ENCODE measurements at regions not wholly inside any gene's neighbourhood (a gene's known extent, or its start where the extent isn't known, plus 50 kb on each side); places are given as distances from the start of the nearest gene placed in this dataset.
"Not testable (repeated sequence)": the region's sequence is repeated elsewhere in the genome, so short reads cannot be mapped to it uniquely, and the experiment has no call there.

DNA sequence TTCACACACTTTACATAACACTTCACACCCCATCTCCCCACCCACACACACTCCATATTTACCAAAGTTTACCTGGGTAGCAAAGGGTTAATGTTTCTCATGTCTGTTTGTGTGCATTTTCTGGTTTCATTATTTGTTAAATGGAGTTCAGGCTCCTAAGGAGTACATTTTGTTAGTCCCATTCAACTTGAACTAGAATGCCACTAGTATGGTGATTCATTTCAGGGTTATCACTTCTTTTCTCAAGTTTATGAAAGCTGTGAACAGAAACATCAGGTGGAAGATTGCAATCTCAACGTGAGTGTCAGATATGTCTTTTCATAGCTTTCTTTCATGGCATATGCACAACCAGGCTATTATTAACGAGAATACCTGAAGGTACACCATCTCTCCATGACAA lies 1027.5 kb downstream of the GATA3 start:
- DNase-seq, result no peak

DNA sequence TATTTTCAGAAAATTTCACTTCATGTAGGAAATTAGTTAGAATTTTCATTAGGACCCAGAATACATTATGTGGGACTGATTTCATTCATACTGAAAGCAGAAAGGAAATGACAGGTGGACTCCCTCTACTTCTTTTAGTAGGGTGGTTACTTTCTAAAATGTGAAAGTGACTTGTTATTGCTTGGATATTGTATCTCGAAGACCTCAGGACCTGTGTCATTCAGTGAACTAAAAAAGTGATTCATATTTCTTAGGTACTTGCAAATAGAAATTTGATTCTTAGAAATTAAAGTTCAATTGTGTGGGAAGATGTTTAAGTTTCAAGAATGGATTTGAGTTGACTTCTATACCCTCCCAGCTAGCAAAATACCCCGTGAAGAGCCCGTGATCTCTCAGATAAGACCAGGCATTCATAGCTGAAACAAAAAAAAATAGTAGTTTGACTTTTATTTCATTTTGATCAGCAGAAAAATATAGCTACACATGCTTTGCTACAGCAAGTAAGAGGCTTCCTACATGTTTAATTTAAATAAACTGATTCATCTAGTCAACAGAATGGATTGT lies 1037.1 kb downstream of the GATA3 start:
- no peak for DNase-seq

DNA sequence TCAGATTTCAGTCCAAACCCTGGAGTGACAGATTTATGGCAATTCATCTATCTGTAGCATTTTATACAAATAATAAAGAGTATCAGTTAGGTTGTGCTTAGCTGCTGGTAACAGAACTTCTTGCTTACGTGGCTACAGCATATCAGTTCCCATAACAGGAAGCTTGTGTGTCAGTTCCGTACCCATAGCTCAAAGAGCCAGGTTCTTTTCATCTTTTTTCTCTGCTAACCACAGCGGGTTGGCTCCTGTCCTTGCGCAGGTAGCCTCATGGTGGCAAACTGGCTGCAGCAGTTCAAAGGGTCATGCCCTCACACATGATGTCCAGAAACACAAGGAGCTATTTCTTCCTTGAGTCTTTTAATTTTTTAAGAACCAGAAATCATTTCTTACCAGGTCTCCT lies 1041.8 kb downstream of the GATA3 start:
- no peak for DNase-seq

DNA sequence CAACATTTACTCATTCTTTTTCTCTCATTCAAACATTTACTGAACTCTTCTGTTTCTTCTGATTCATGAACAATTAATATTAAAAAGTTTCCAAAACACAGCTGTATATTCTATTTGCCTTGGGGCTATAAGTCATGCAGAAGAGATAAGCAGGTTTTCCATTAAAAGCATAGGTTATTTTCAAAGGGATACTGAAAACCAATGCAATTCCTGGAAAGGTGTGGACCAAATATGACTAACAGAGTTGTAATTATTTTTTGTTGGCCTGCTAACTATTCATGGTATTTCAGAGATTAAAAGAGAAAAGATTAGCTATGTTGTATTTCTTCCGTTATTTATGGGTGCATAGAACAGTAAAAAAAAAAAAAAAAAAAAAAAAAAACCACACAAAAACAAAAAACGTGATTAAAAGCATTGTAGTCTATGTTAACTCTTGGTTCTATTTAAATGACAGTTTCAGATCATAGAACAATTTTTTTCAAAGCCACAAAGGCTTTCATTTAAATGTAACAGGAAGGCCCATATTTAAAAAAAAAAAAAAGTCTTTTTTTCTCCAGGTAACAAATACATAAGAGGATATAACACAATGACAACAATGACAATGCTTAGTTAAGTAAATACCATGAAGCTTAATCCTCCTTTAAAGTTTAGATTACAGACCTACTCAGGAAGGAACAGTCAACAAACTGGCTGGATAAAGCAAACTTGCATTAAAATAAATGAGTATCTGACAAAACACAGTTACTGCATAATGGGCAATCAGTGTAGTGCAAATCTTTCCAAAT lies 1042.9 kb downstream of the GATA3 start:
- DNase-seq, result no peak

DNA sequence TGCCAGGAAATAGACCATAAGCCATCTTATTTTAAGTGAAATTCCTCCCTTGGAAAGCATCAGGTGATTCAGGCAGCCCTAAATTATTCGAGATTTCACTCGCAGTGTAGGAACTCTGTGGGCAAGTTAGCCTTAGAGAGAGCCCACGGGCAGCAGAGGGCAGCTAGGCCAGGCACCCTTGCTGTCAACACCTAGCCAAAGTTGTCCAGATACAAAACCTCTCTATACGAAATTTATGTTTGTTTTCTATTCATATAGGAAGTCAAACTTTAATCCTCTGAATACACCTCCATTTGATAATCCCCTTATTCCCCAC lies 1043.5 kb downstream of the GATA3 start:
- DNase-seq, result no peak

DNA sequence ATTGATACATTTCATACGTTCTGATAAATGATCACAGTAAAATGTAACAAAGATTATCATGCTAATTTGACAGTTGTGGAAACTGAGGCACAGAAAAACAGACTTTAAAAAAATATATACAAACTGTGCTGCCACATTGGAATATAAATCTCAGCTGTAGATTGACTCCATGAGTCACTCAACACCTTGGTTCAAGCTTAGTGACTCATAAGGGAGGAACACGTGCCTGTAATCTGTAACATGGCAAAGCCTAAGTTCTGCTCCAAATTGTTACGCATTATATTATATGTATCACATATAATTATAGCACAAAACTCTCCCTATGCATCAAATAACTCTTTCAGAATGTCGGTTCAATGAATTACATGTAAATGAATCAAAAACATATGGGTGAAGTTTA lies 1047.5 kb downstream of the GATA3 start:
- DNase-seq, result no peak

DNA sequence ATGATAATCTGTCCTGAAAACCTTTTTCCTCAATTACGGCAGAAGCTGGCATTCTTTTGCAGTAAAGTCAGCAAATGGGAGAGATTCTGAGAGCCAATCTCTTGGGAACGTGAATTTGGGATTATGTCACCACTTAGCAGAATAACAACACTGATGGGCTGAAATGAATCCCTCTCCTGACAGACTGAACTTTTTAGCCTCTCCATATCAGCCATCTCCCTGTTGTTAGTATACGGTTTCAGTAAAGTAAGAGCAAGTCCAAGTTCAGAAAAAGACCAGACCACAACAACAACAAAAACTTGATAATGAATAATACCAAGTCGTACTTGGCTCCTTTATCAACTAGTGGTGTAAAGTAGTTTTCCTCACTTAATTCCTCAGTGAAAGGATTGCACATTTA lies 1048.8 kb downstream of the GATA3 start:
- no peak for DNase-seq

DNA sequence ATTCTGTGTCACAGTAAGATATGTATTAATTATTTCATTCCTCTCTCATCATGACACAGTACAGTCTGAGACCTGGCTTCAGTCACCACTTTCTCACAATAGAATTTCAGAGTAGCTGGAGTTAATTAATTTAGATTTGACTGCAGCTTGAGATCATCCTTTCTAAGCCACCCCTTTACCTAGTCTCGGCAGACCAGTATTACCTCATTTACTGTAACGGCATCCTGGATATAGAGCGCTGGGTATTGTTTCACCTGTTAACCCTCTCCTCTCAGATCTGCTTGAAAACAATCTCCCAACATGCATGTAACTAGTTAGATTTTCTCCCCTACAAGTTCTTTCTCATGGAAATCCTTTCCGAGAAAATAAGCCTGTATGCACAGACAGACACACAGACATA lies 1057.5 kb downstream of the GATA3 start:
- no peak for DNase-seq

DNA sequence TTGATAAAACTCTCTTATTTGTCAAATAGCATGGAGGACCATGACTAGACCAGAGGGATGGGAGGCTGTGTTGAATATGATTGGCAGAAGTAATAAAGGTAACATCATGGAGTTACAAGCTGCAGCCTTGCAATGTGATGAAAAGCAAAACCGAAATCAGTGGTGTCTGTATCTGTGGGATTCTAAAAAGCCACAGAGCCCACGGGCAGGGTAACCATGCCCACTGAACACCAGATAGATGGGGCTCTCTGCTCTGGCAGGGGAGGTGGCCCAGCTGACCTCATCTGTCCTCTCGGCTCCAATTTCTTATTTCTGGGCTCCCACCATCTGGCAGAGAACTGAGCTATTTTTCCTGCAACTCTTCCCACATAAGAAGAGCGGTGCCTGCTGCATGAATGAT lies 1072.2 kb downstream of the GATA3 start:
- no peak for DNase-seq

DNA sequence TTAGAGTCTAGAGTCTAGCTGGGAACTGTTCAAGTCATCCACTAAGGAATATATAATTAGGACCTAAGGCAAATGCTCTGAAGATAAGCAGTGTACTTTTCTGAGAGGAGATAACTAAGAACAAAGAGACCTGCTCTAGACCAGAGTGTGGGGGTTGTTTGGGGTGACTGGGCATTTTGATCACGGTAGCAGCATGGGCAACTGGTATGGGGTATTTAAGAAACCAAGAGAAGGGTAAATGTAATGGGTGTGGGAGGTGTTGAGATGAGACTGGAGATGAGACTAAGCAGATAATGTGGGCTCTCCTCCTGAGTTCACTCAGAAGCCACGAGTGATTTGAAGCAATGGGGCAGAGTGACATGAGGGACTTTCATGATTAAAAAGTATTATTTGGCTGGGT lies 1082.9 kb downstream of the GATA3 start:
- no peak for DNase-seq

DNA sequence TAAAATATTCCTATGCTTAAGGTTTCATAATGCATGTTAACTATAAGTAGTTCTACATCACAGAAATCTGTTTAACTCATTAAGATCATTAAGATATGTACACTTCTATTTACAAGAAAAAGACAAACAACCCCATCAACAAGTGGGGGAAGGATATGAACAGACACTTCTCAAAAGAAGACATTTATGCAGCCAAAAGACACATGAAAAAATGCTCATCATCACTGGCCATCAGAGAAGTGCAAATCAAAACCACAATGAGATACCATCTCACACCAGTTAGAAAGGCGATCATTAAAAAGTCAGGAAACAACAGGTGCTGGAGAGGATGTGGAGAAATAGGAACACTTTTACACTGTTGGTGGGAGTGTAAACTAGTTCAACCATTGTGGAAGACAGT lies 1084.3 kb downstream of the GATA3 start:
- DNase-seq, result not testable (repeated sequence)

DNA sequence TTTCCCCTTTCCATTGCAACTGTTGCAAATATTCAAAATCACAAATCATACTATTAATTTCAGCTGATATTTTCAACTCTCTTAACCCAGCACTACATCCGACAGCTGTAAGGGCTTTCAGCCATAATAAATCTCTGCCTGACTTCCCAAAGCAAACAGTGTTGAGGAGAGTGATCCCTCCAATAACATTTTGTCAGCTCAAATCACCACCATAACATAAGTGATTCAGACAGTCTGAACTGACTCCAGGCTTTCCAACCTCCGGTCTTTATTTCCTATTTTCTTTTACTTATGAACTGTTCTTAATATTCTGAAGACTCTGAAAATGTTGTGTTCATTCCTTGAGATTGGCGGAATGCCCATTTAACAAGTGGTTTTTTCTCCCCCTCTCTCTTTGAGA lies 1085.9 kb downstream of the GATA3 start:
- DNase-seq, result no peak

DNA sequence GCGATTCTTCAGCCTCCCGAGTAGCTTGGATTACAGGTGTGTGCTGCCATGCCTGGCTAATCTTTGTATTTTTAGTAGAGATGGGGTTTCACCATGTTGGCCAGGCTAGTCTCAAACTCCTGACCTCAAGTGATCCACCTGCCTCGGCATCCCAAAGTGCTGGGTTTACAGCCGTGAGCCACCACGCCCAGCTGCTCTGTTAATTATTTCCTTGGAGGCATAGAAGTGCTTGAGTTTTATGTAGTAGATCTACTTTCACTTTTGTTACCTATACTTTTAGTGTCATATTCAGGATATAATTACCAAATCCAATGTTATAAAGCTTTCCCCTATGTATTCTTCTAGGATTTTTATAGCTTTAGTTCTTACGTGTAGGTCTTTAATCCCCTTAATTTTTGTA lies 1093.0 kb downstream of the GATA3 start:
- DNase-seq, result no peak

DNA sequence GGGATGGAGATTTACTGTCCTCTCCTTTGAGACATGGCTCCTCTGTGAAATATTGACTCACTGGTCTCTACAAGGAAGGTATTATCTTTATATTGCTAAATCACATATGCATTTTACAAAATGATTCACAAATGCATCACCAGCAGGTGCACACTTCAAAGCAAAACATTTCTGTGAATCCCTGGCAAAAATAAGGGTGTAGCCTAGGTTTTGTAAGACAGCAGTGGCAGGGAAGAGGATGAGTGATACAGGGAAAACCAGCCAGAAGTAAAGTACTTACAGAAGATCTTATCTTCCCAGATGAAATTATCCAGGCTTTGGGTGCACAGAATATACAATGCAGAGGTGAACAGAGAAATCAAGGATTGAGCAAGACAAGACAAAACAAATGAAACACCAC lies 1094.6 kb downstream of the GATA3 start:
- DNase-seq, result no peak

DNA sequence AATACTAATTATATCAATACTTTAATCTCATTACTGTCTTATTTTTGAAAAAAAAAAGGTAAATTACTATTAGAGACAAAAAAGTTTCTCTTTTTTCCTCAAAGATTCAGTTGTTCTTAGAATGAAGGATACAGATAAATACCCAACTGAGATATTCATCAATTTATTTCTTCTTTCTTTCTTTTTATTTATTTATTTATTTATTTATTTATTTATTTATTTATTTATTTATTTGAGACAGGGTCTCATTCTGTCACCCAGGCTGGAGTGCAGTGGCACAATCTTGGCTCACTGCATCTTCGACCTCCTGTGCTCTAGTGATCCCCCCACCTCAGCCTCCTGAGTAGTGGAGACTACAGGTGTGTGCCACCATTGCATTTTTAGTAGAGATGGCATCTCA lies 1098.6 kb downstream of the GATA3 start:
- DNase-seq, result not testable (repeated sequence)

DNA sequence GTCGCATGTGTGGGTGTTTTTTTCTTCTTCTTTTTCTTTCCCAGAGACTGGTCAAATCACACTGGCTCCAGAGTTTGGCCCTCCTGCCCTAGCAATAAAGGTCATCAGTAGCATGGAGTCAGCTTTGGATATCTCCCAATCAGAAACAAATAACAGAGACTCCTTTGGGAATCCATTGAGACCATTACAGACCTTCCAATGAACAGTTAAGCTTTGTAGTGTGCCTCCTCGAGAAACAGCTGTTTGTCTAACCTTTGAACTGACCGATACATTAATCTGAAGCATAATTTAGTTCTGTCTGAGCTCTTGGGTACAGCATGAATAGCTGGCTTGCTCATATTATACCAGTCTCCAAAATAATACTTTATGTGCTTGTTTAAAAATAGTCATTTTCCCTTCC lies 1103.2 kb downstream of the GATA3 start:
- no peak for DNase-seq

DNA sequence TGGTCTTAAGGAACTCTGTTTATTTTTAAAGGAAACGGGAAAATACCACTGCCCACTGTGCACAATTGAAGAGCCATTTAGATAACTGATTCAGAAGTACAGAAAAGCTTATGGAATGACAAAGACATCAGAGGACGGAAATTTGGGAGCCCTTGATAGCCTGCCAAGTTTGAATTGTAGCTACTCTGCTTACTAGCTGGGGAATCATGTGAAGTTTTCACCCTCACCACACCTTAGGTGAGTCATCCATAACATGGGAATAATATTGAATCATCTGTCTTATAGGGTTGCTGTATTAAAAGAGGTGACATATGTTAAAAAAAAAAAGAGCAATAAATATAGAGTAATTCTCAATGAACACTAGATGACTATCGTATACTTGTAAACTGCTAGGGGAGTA lies 1104.2 kb downstream of the GATA3 start:
- no peak for DNase-seq

DNA sequence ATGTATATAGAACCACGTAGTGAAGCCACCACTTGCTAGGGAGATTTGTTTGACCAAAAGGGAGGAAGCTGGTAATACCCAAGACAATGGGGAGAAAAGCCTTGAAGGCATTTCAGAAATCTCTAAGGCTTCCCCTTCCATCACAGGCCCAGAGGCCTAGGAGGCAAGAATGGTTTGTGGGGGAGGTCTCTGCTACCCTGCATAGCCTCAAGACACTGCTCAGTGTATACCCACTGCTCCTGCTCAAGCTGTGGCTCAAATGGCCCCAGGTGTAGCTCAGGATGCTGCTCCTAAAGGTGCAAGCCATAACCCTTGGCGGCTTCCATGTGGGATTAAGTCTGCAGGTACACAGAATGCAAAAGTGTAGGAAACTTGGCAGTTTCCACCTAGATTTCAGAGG lies 1105.8 kb downstream of the GATA3 start:
- DNase-seq, result no peak

DNA sequence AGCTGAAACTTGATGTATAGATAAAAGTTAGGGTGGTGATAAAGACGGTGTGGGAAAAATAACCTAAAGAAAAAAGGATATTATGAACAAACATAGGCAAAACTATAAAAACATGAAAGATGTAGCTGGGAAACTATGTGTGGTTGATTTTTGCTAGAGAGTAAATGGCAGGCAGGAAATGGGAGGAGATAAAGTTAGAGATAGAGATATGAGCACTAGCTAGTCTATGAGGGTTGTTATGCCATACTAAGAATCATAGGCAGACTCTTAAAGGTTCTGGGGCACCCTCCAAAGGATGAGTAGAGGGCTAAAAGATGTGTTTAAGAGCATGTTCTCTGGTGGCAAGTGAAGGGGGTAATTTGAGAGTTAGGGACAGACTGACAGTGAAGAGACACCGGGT lies 1109.2 kb downstream of the GATA3 start:
- no peak for DNase-seq

DNA sequence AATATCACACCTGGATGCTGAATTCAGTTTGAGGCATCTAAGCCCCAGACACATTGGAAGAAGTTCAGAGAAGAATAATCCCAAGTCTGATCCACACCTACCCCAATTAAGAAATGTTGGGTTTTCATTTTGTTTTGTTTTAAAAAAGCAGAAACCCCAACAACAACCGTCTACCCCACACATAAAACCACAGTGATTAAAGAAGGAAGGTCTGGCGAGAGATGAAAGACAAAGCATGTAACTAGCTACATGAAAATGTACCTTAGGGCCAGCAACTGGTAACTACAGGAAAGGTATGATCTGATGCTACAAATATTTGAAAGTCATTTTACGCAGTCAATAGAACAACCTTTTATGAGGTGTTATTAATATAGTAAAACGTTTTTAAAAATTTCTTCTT lies 1112.3 kb downstream of the GATA3 start:
- DNase-seq, result no peak

DNA sequence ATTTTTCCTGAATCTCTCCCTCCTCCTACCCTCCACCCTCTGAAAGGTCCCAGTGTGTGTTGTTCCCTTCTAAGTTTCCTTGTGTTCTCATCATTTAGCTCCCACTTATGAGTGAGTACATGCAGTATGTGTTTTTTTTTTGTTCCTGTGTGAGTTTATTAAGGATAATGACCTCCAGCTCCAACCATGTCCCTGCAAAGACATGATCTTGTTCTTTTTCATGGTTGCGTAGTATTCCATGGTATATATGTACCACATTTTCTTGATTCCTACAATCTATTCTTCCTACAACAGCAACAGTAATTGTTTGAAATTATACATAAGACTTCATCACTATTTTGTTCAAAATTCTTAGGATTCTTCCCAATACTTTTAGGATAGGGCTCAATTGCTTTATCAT lies 1117.8 kb downstream of the GATA3 start:
- DNase-seq, result no peak

DNA sequence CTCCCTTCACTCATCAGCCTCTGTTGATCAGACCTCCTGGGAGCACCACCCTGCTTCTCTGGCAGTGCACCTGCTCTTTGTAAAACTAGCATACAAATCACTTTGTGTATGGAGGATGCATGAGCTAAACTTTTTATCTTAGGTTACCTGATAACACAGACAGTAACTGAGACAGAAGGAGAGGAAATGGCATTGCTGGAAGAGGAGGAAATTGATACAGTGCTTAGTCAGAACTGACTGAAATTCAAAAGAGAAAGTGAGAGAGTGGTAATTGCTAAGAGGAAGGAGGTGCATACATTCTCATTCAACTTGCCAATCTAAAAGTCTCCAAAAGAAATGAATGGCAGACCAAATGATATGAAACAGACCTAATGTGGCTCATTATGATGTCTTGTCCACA lies 1120.7 kb downstream of the GATA3 start:
- no peak for DNase-seq

DNA sequence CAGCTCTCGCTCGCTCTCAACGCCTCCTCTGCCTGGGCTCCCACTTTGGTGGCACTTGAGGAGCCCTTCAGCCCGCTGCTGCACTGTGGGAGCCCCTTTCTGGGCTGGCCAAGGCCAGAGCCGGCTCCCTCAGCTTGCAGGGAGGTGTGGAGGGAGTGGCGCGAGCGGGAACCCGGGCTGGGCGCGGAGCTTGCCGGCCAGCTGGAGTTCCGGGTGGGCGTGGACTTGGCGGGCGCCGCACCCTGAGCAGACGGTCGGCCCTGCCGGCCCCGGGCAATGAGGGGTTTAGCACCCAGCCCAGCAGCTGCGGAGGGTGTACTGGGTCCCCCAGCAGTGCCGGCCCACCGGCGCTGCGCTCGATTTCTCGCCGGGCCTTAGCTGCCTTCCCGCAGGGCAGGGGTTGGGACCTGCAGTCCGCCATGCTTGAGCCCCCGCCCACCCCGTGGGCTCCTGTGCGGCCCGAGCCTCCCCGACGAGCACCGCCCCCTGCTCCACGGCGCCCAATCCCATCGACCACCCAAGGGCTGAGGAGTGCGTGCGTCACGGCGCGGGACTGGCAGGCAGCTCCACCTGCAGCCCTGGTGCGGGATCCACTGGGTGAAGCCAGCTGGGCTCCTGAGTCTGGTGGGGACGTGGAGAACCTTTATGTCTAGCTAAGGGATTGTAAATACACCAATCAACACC lies 1128.9 kb downstream of the GATA3 start:
- DNase-seq, result not testable (repeated sequence)

DNA sequence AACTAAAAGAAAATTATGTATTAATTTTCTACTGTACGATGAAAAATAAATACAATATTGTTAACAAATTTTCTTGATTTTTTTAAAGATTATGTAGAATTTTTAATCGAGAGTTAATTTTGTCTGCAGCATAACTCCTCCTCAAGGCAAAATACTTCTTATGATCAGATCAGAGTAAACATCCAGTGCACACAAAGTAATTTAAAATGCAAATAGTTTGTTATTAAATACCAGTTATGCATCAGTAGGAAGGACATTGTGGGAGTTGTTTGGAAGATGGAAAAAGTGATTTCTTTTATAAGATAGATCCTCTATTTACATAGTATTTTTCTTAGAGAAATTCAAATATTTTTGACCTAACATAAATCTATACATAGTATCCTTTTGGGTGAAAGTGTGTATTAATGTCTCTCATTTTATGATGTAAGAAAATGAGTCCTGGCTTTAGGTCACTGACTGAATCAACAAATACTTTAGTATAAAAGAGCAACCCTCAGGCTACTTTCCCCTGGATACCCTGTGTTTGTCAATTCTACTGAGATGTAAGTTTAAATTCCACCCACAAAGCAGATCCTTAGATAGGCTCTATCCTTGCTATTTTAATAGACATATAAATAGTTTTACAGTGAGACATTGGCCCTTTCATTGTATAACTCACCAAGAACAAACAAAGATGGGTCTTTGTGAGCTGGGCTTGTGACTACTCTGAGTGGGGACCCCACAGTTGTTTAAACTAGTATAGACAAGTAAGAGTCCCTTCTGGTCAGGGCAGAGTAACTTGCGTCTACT lies 1133.7 kb downstream of the GATA3 start:
- DNase-seq, result no peak
